HG03442 (cell line): ENCODE measurements at regions not wholly inside any gene's neighbourhood (a gene's known extent, or its start where the extent isn't known, plus 50 kb on each side); places are given as distances from the start of the nearest gene placed in this dataset.

Experiments
- ATAC-seq: cut with Tn5 transposase; IDR thresholded peaks from one replicate; pipeline ENCODE4 v1.9.1; 2021; ENCODE audit warnings: mild to moderate bottlenecking, moderate library complexity; ENCODE audit not compliant: unreplicated experiment

GRCh38 chr4:144901141-144901540 is 196.9 kb downstream of the ANAPC10 start:
- no peak for ATAC-seq

- ATAC-seq = peak; percentile 54
Measured at GRCh38 chr4:144902614-144903013, 195.4 kb downstream of the ANAPC10 start.

GRCh38 chr4:144903953-144904711 is 193.9 kb downstream of the ANAPC10 start:
- no peak for ATAC-seq

- no peak for ATAC-seq
Measured at GRCh38 chr4:144905286-144905685, 192.7 kb downstream of the ANAPC10 start.

- ATAC-seq = no peak
Measured at GRCh38 chr4:144906181-144906925, 191.6 kb downstream of the ANAPC10 start.

GRCh38 chr4:144910723-144911122 is 187.3 kb downstream of the ANAPC10 start:
- no peak for ATAC-seq
